MCF 10A (cell line): ENCODE measurements at regions not wholly inside any gene's neighbourhood (a gene's known extent, or its start where the extent isn't known, plus 50 kb on each side); places are given as distances from the start of the nearest gene placed in this dataset.

Source experiments
- BruUV-seq: library from RNA; stranded (reverse); fragments of 400-500 nt; replicated peaks from 2 replicates; lab custom pipeline; 2021; lab: Mats Ljungman, UMichigan
- CTCF ChIA-PET: fragments of 300-600 bp; sonication (Branson Sonifier 250); formaldehyde crosslinking; extraction: SDS; loops from one replicate; lab custom pipeline; 2021; ENCODE audit warnings: antibody characterized with exemption, inconsistent platforms; lab: Yijun Ruan, JAX
- POLR2A ChIA-PET: fragments of 300-600, 350-650 bp; sonication (Branson Sonifier 250); formaldehyde crosslinking; extraction: SDS; loops from one replicate; lab custom pipeline; 2020; ENCODE audit warnings: antibody characterized with exemption, inconsistent platforms; lab: Yijun Ruan, JAX
- DNase-seq: peaks from one replicate; pipeline ENCODE4 v3.0.0-alpha.2; 2018; ENCODE audit not compliant: unreplicated experiment
- H3K27ac Mint-ChIP-seq: one replicate; pipeline ENCODE4 v1.8.0; 2022; ENCODE audit warnings: mild to moderate bottlenecking, low read depth, mixed read lengths; ENCODE audit not compliant: unreplicated experiment
- H3K27me3 Mint-ChIP-seq: one replicate; pipeline ENCODE4 v1.8.0; 2022; ENCODE audit warnings: mixed read lengths; ENCODE audit not compliant: insufficient read depth, unreplicated experiment
- H3K36me3 Mint-ChIP-seq: one replicate; pipeline ENCODE4 v1.8.0; 2022; ENCODE audit warnings: mild to moderate bottlenecking, moderate library complexity, mixed read lengths; ENCODE audit not compliant: insufficient read depth, unreplicated experiment
- H3K4me1 Mint-ChIP-seq: one replicate; pipeline ENCODE4 v1.8.0; 2022; ENCODE audit warnings: mixed read lengths; ENCODE audit not compliant: insufficient read depth, unreplicated experiment
- H3K4me3 Mint-ChIP-seq: one replicate; pipeline ENCODE4 v1.8.0; 2022; ENCODE audit warnings: mild to moderate bottlenecking, moderate library complexity, mixed read lengths; ENCODE audit not compliant: unreplicated experiment
- H3K9me3 Mint-ChIP-seq: one replicate; pipeline ENCODE4 v1.8.0; 2022; ENCODE audit warnings: mixed read lengths; ENCODE audit not compliant: unreplicated experiment
- CTCF ChIP-seq: fragments of 200-600 bp; IDR thresholded peaks from one replicate; pipeline ENCODE4 v1.8.0; 2022; ENCODE audit warnings: antibody characterized with exemption, mild to moderate bottlenecking; ENCODE audit not compliant: unreplicated experiment
- intact Hi-C: fragments of 100-400 bp; cut with micrococcal nuclease; formaldehyde crosslinking; loops from 2 replicates; pipeline ENCODE4 v1.14.1; 2022

GRCh38 chr2:11102466-11102865 lies 52.8 kb upstream of the SLC66A3 start:
- BruUV-seq = no TSS peak
- peaks cover 41% of the 10 kb centered on the region for H3K27me3 Mint-ChIP-seq
- intact Hi-C loops = no loop called here
- no peaks in the 10 kb centered on the region for H3K9me3 Mint-ChIP-seq
- TF ChIP-seq CTCF = no peak
- POLR2A ChIA-PET = no interaction called here
- CTCF ChIA-PET = interaction anchor here (0.6 to 1.3 kb wide), 3 partner anchors 27 to 267 kb away, joined by 3 to 4 read pairs (median 3); no protein-coding TSS in a partner anchor
- DNase-seq = no peak
- H3K4me3 Mint-ChIP-seq = no peak overlapping the region
- no peaks in the 10 kb centered on the region for H3K4me1 Mint-ChIP-seq
- no peak overlapping the region for H3K27ac Mint-ChIP-seq
- H3K36me3 Mint-ChIP-seq = no peaks in the 10 kb centered on the region

DNA sequence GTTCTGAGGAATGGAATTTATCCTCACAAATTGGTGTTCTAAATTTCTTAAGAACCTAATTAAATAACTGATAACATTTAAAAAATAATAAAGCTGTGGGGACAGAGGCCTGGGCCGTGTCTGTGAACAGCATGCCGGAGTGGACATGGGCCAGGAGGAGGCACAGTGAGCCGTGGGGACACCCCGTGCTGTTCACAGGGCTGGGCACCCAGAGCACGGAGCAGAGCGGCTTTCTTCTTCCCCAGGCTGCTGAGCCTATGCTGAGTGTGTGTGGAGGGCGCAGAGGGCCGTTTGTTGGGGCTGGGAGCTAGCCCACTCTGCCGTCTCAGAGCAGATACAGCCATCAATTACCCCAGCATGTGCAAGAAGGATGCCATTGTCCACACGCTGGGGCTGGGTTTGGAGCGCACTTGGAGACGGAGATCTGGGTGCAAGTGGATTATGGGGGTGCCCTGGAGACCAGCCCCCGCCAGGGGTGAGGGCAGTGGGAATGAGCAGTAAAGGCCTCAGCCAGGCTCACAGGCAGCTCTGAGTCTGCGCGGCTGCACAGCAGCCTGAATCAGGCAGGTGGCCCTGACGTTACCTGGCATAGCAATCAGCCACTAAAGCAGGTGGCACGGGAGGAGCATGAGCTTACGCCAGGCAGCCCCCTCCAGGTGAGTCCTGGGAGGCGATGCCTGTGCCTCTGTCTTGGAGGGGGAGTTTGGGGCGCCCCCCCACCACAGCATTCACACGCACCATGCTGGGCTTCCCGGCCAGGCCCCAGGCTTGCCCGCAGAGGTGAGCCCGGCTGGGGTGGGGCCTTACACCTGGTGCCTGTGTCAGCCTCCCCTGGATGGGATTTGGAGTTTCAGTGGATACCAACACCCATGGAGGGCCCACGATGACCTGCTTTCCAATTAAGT lies 52.1 kb upstream of the SLC66A3 start:
- H3K27me3 Mint-ChIP-seq = peaks cover 41% of the 10 kb centered on the region
- H3K4me3 Mint-ChIP-seq = no peak overlapping the region
- ChIA-PET CTCF (interaction anchor here (0.6 to 1.3 kb wide), 2 partner anchors 48 to 268 kb away, joined by 3 to 4 read pairs; no protein-coding TSS in a partner anchor), POLR2A (no interaction called here)
- intact Hi-C loops = no loop called here
- H3K4me1 Mint-ChIP-seq = no peaks in the 10 kb centered on the region
- TF ChIP-seq CTCF = no peak
- no peak overlapping the region for H3K27ac Mint-ChIP-seq
- no peaks in the 10 kb centered on the region for H3K36me3 Mint-ChIP-seq
- no TSS peak for BruUV-seq
- no peak for DNase-seq
- no peaks in the 10 kb centered on the region for H3K9me3 Mint-ChIP-seq

DNA sequence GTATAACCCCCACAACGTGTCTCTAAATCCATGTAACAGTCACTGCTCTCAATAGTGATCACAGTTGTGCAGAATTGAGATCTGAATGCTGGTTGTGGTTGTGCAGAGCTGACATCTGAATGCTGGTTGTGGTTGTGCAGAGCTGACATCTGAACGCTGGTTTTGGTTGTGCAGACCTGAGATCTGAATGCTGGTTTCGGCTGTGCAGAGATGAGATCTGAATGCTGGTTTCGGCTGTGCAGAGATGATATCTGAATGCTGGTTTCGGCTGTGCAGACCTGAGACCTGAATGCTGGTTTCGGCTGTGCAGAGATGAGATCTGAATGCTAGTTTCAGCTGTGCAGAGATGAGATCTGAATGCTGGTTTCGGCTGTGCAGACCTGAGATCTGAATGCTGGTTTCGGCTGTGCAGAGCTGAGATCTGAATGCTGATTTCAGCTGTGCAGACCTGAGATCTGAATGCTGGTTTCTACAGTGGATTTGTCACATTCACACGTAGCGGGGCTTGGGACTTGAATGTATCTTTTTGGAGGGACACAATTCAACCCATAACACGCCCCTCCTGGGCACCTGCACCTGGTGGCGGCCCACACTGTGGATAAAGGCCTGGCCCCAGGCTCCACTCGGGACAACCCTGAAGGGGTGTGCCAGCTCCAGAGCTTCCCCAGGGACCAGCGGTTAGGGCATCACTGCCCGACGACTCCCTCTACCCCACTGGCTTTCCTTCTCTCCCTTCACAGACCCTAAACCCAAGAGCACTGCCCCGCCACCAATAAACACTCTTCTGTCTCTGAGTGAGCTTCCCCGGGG lies 51.1 kb upstream of the SLC66A3 start:
- ChIA-PET CTCF (no interaction called here), POLR2A (no interaction called here)

More for the DNA sequence above, 51.1 kb upstream of the SLC66A3 start:
- no peaks in the 10 kb centered on the region for H3K4me1 Mint-ChIP-seq
- H3K9me3 Mint-ChIP-seq = no peaks in the 10 kb centered on the region
- no peak overlapping the region for H3K27ac Mint-ChIP-seq
- H3K36me3 Mint-ChIP-seq = no peaks in the 10 kb centered on the region
- TF ChIP-seq CTCF = no peak
- no peak for DNase-seq
- intact Hi-C loops = no loop called here
- peaks cover 41% of the 10 kb centered on the region for H3K27me3 Mint-ChIP-seq
- BruUV-seq = no TSS peak
- no peak overlapping the region for H3K4me3 Mint-ChIP-seq
